Mesenteric fat pad (tissue), 1 donor: ENCODE measurements at regions not wholly inside any gene's neighbourhood (a gene's known extent, or its start where the extent isn't known, plus 50 kb on each side); places are given as distances from the start of the nearest gene placed in this dataset.

ENCODE experiments used
- DNase-seq: peaks from one replicate; pipeline ENCODE4 v3.0.0-alpha.2; 2020; ENCODE audit warnings: low spot score
- donor health status: DM: yes; HTN: yes; CAD: no.

- peak; percentile 26 for DNase-seq
These were observed 73.6 kb upstream of the FAM20C start for GRCh38 chr7:118615-119391.

GRCh38 chr7:119392-120163 is 72.8 kb upstream of the FAM20C start:
- peak; percentile 87 for DNase-seq

- peak; percentile 43 for DNase-seq
These were observed 72.0 kb upstream of the FAM20C start for GRCh38 chr7:120164-120991.

- peak; percentile 60 for DNase-seq
These were observed 71.2 kb upstream of the FAM20C start for GRCh38 chr7:121002-121785.

DNA sequence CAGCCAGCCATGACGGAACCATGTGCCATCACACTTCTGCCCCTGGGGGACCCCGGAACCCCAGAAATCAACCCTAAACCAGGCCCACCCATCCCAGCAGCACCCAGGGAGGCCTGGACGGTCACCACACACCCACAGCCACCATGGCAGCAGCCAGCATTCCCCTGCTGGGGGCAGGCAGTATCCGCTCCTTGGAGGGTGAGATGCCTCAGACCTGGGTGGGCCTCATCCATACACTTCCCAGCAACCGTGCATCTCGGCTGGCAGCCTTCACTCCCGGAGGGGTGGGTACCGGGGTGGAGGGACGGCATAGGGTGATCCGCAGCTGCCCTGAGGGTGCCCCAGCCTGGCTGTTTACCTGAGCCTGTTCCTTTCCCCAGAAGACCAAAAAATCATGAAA is 69.1 kb upstream of the FAM20C start:
- DNase-seq = peak; percentile 65

DNA sequence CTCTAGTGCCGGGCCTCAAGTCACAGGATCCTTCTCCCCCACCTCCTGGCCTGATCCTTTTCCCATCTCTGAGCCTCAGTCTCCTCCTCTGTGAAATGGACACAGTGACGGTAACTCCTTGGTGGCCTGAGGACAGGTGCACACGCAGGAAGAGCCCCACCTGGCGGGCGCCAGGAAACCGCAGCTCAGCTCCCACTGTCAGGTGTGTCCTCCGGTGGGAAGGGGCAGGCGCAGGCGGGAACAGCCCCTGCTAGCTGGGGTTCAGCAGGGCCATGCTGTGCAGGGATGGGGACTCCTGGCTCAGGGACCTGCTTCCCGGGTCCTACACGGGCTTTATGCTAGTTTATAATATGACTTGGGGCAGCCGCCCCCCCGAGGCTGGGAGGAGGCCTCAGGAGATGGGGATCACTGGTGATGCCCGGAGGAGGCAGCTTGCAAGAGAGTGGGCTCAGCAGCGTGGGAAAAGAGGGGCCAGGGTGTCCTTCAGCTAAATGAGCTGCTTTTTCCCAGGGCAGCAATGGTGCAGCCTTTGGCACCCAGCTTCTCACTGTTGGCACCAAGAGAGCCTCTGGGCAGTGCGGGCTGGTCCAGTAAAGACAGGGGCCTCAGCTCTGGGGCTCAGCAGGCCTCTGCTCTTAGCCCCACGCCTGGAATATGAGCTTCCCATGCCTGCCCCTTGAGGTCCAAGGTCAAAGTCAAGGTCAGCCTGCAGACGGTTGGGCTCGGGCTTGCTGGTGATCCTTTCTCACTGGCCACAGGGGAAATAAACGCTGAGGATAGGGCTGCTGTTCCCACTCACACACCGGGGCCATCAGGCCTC is 68.0 kb upstream of the FAM20C start:
- DNase-seq = peak; percentile 74

DNA sequence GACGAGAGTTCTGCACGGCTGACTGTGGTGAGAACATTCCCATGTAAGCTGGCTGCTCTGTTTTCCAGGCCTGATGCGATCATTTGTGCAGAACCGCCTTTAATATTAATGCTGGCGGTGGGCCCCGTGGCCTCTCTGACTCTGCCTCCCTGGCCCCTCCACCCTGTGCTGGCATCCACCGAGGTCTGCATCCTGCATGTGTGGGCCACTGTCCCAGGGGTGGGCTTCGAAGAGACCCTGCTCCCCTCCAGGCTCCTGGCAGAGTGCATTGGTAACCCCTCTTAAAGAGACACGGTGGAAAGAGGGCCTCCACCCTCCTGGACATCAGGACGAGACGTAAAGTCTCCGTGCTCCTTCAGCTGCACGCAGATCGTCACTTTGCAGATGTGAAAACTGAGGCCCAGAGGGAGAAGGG is 67.3 kb upstream of the FAM20C start:
- DNase-seq = peak; percentile 86

DNA sequence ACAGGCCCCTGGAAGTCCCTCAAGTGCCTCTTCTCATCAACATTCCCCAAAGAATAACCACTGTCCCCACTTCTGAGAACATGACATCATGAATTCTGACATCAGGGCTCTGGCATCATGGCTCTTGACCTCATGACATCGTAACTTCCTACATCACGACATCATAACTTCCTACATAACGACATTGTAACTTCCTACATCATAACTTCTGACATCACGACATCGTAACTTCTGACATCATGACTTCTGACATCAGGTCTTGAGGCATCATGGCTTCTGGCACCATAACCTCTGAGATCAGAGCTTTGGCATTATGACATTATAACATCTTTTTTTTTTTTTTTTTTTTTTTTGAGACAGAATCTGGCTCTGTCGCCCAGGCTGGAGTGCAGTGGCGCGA is 66.7 kb upstream of the FAM20C start:
- no peak for DNase-seq

DNA sequence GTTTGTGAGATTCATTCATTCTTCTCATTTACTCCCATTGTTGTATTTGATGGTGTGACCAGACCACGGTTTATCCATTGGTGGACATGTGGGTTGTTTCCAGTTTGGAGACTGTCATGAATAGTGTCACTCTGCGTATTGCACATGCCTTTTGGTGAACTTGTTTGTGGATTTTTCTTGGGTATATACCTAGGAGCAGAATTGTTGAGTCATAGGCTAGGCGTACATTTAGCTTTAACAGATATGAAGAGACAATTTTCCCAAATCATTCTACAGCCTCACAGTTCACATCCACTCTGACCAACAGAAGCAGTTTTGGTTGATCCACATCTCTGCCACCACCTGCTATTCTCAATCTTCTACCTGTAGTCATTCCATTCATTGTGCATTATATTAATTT is 66.0 kb upstream of the FAM20C start:
- no peak for DNase-seq

GRCh38 chr7:127064-127598 is 65.2 kb upstream of the FAM20C start:
- DNase-seq = peak; percentile 49

- DNase-seq = peak; percentile 74
These were observed 63.9 kb upstream of the FAM20C start for GRCh38 chr7:128171-129080.

DNA sequence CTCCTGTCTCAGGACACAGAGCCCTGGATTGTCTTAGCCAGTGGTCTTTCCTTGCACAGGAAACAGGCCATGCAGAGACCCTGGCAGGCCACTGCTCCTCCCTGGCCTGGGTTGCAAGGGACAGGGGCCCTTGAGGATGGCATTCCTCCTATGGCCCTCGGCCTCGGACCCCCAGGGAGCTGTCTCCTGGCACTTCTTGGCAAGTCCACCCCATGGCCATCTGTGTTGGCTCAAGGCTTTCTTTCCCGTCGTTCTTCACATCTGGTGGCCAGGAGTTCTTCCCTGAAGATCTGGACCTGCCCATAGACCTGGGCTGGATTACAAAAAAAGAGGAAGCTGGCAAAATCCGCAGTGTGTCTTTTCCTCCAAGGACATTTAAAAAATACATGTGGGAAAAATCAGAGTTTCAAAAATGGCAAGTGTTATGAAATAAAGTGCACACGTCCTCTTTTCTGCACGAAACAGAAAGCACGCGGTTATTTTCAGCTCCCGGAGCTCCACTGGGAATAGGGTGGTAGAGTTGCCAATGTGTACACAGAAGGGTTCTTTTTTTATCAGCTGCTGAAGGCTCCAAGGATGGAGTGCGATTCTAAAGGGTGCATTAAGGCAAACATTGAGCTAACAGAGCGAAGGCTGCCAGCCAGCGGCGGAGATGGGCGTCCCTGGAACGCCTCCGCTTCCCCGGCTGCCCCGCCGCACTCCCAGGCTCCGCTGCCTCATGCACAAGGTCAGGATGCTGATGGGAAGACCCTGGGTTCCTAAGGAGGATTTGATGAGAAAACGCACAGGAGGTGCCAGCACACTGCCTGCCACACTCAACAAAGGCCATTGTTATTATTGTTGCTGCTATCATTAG is 62.8 kb upstream of the FAM20C start:
- DNase-seq = peak; percentile 78

DNA sequence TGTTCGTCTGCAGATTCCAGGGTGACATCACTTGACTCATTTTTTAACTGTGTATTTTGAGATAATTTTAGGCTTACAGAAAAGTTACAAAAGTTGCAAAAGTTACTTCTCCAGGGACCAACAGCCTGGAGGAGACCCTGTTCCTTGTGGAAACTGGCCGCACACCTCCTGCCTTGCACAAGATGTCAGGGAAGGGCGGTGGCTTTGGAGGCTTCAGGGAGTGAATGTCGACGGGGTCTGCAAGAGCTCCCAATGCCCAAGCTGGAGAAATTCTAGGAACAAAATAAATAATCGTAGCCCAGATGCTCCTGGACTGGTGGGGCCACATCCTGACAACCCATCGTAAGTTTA is 62.2 kb upstream of the FAM20C start:
- DNase-seq = peak; percentile 77

DNA sequence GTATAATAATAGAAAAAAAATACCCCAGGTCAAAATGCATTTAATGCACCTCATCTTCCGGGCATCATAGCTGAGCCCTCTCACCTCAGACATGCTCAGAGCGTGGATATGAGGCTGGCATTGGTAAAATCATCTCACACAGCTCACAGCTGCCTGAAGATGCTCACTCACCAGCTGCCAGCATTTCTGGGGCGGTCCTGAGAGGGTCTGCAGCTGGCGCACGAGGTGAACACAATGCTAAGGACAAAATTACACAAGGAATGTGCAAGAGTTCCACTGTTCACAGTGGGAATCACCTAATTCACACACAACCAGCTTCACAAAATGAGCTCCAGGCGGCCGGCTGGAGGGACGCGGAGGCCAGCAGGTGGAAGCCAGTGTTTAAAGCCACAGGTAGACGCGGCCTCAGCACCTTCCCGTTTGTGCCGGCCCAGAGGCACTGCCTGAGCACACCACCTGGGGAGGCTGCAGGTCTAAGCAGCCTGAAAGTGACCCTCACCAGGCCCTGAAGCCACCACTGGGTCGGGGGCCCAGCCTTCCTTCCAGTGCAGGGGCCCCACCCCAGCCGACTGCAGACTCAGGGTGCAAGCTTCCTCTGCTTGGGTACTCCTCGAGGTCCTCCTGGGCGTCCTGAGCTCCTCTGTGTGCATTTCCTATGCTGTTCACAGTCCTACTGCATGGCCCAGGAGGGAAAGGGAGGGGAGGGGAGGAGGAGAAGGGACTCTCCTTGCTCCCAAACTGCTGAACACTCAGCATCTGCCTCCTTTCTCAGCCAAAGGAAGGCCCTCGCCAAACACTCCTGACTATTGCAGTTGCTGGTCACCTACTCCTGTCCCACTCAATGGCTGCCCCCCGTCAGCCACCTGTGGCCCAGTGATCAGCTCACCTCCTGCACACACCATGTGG is 61.2 kb upstream of the FAM20C start:
- peak; percentile 62 for DNase-seq

DNA sequence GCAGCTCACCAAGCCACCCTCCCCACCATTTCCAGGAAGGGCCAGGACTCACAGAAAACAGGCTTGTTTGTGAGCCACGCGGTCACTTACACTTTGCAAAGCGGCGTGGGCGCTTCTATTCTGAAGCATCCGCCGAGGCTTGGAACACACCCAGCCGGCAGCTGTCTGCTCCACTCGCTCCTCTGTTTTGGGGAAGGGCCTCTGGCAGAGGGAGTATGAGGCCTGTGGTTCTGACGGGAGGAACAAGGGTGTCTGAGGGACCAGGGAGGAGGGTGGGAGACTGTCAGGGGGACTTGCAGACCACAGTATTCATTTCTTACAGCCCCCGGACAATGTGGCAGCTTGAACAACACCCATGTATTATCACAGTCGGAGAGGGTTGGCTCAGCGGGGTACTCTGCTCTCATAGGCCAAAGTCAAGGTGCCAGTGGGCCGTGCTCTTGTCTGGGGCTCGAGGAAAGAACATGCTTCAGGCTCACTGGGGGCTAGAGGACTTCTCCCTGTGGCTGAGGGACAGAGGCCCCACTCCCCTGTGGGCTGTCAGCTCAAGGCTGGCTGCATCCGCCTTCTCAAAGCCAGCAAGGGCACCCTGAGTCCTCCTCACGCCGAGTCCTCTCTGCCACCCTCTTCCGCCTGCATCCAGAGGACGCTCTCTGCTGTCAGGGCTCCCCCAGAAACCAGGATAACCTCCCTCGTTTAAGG is 60.4 kb upstream of the FAM20C start:
- DNase-seq = peak; percentile 90

GRCh38 chr7:132899-133298 is 59.5 kb upstream of the FAM20C start:
- DNase-seq = no peak
